Activated CD8-positive, alpha-beta memory T cell treated with anti-CD3 and anti-CD28 coated beads, Interleukin-2, amount 10 ng/mL, durations not matched to agents 7 days and 5 days (primary cell): ENCODE measurements at regions not wholly inside any gene's neighbourhood (a gene's known extent, or its start where the extent isn't known, plus 50 kb on each side); places are given as distances from the start of the nearest gene placed in this dataset.

ENCODE experiments used
- ATAC-seq: fragments of 150-1000 bp; cut with Tn5 transposase; one replicate; pipeline ENCODE4 v1.10.0; 2021; ENCODE audit warnings: moderate library complexity
- CTCF ChIA-PET: fragments of 350-600 bp; sonication (Branson Sonifier 250); formaldehyde crosslinking; loops from one replicate; lab custom pipeline; 2021; ENCODE audit warnings: antibody characterized with exemption; lab: Charles Lee
- DNase-seq: peaks from one replicate; pipeline ENCODE4 v3.0.0-alpha.2; 2020
- H3K27ac Mint-ChIP-seq: one replicate; pipeline ENCODE4 v1.8.0; 2021; ENCODE audit warnings: mild to moderate bottlenecking, mixed read lengths
- H3K27me3 Mint-ChIP-seq: one replicate; pipeline ENCODE4 v1.8.0; 2021; ENCODE audit warnings: mixed read lengths
- H3K36me3 Mint-ChIP-seq: one replicate; pipeline ENCODE4 v1.8.0; 2021; ENCODE audit warnings: mild to moderate bottlenecking, mixed read lengths
- H3K4me1 Mint-ChIP-seq: one replicate; pipeline ENCODE4 v1.8.0; 2021; ENCODE audit warnings: mixed read lengths
- H3K4me3 Mint-ChIP-seq: one replicate; pipeline ENCODE4 v1.8.0; 2021; ENCODE audit warnings: mild to moderate bottlenecking, moderate library complexity, mixed read lengths
- H3K9me3 Mint-ChIP-seq: one replicate; pipeline ENCODE4 v1.8.0; 2022; ENCODE audit warnings: low read depth, mixed read lengths

- Mint-ChIP-seq H3K9me3 (no peaks in the 10 kb centered on the region), H3K27me3 (no peaks in the 10 kb centered on the region), H3K4me1 (peaks cover 3% of the 10 kb centered on the region), H3K27ac (no peak overlapping the region), H3K4me3 (no peak overlapping the region), H3K36me3 (no peaks in the 10 kb centered on the region)
- CTCF ChIA-PET, result no interaction called here
- DNase-seq (no peak), ATAC-seq (no peak)
Measured at GRCh38 chr9:110066929-110067716, 140.8 kb downstream of the C9orf152 start.

- peaks cover 3% of the 10 kb centered on the region for H3K4me1 Mint-ChIP-seq
Measured at GRCh38 chr9:110068212-110068611, 139.7 kb downstream of the C9orf152 start.

GRCh38 chr9:110069326-110070248 lies 138.4 kb downstream of the C9orf152 start:
- Mint-ChIP-seq H3K36me3 (no peaks in the 10 kb centered on the region), H3K27ac (no peak overlapping the region), H3K9me3 (no peaks in the 10 kb centered on the region), H3K4me1 (peaks cover 3% of the 10 kb centered on the region), H3K4me3 (no peak overlapping the region), H3K27me3 (no peaks in the 10 kb centered on the region)
- DNase-seq (no peak), ATAC-seq (no peak)
- CTCF ChIA-PET, result interaction anchor here (0.8 kb wide), 1 partner anchor 149 kb away, joined by 3 read pairs; no protein-coding TSS in a partner anchor

More at GRCh38 chr9:110068212-110068611, 139.7 kb downstream of the C9orf152 start:
- DNase-seq, result no peak
- Mint-ChIP-seq H3K27ac (no peak overlapping the region), H3K27me3 (no peaks in the 10 kb centered on the region), H3K4me3 (no peak overlapping the region), H3K36me3 (no peaks in the 10 kb centered on the region), H3K9me3 (no peaks in the 10 kb centered on the region)
- CTCF ChIA-PET, result no interaction called here
- no peak for ATAC-seq

GRCh38 chr9:110072597-110073355 lies 135.2 kb downstream of the C9orf152 start:
- no peaks in the 10 kb centered on the region for H3K36me3 Mint-ChIP-seq
- no peaks in the 10 kb centered on the region for H3K9me3 Mint-ChIP-seq
- no peak overlapping the region for H3K4me3 Mint-ChIP-seq
- CTCF ChIA-PET, result no interaction called here
- peaks cover 3% of the 10 kb centered on the region for H3K27me3 Mint-ChIP-seq
- DNase-seq (no peak), ATAC-seq (no peak)
- H3K27ac Mint-ChIP-seq, result no peak overlapping the region
- no peaks in the 10 kb centered on the region for H3K4me1 Mint-ChIP-seq

- no peaks in the 10 kb centered on the region for H3K36me3 Mint-ChIP-seq
- no peak overlapping the region for H3K4me3 Mint-ChIP-seq
- H3K27ac Mint-ChIP-seq, result no peak overlapping the region
- CTCF ChIA-PET, result no interaction called here
- peaks cover 3% of the 10 kb centered on the region for H3K27me3 Mint-ChIP-seq
- H3K4me1 Mint-ChIP-seq, result no peaks in the 10 kb centered on the region
- no peaks in the 10 kb centered on the region for H3K9me3 Mint-ChIP-seq
- no peak for ATAC-seq
- DNase-seq, result no peak
Measured at GRCh38 chr9:110073356-110073905, 134.5 kb downstream of the C9orf152 start.

GRCh38 chr9:110076894-110077725 lies 130.8 kb downstream of the C9orf152 start:
- Mint-ChIP-seq H3K4me1 (peaks cover 11% of the 10 kb centered on the region), H3K36me3 (no peaks in the 10 kb centered on the region), H3K4me3 (no peak overlapping the region), H3K27me3 (peaks cover 3% of the 10 kb centered on the region), H3K9me3 (no peaks in the 10 kb centered on the region), H3K27ac (no peak overlapping the region)
- CTCF ChIA-PET, result no interaction called here
- ATAC-seq, result no peak
- DNase-seq, result no peak

GRCh38 chr9:110077925-110078324 lies 130.0 kb downstream of the C9orf152 start:
- Mint-ChIP-seq H3K36me3 (no peaks in the 10 kb centered on the region), H3K4me1 (peaks cover 11% of the 10 kb centered on the region), H3K9me3 (no peaks in the 10 kb centered on the region), H3K27ac (no peak overlapping the region), H3K27me3 (peaks cover 3% of the 10 kb centered on the region), H3K4me3 (no peak overlapping the region)
- no peak for ATAC-seq
- CTCF ChIA-PET, result no interaction called here
- no peak for DNase-seq

GRCh38 chr9:110078604-110079003 lies 129.4 kb downstream of the C9orf152 start:
- Mint-ChIP-seq H3K9me3 (no peaks in the 10 kb centered on the region), H3K27ac (no peak overlapping the region), H3K4me1 (peaks cover 11% of the 10 kb centered on the region), H3K4me3 (no peak overlapping the region), H3K36me3 (no peaks in the 10 kb centered on the region), H3K27me3 (peaks cover 3% of the 10 kb centered on the region)
- ATAC-seq (no peak), DNase-seq (no peak)
- CTCF ChIA-PET, result no interaction called here

GRCh38 chr9:110081395-110081794 lies 126.6 kb downstream of the C9orf152 start:
- no peak for DNase-seq
- no peaks in the 10 kb centered on the region for H3K27me3 Mint-ChIP-seq
- ATAC-seq, result no peak
- H3K4me3 Mint-ChIP-seq, result no peak overlapping the region
- no peaks in the 10 kb centered on the region for H3K9me3 Mint-ChIP-seq
- H3K36me3 Mint-ChIP-seq, result no peaks in the 10 kb centered on the region
- H3K4me1 Mint-ChIP-seq, result peaks cover 11% of the 10 kb centered on the region
- CTCF ChIA-PET, result no interaction called here
- no peak overlapping the region for H3K27ac Mint-ChIP-seq

GRCh38 chr9:110083866-110084265 lies 124.1 kb downstream of the C9orf152 start:
- no peaks in the 10 kb centered on the region for H3K27me3 Mint-ChIP-seq
- DNase-seq, result no peak
- H3K36me3 Mint-ChIP-seq, result no peaks in the 10 kb centered on the region
- H3K4me1 Mint-ChIP-seq, result peaks cover 15% of the 10 kb centered on the region
- H3K9me3 Mint-ChIP-seq, result no peaks in the 10 kb centered on the region
- no peak overlapping the region for H3K27ac Mint-ChIP-seq
- no peak overlapping the region for H3K4me3 Mint-ChIP-seq
- CTCF ChIA-PET, result no interaction called here
- no peak for ATAC-seq

- Mint-ChIP-seq H3K4me1 (peaks cover 7% of the 10 kb centered on the region), H3K36me3 (no peaks in the 10 kb centered on the region), H3K4me3 (no peak overlapping the region), H3K27ac (no peak overlapping the region), H3K9me3 (no peaks in the 10 kb centered on the region), H3K27me3 (peaks cover 3% of the 10 kb centered on the region)
- CTCF ChIA-PET, result no interaction called here
- DNase-seq (no peak), ATAC-seq (no peak)
Measured at GRCh38 chr9:110086537-110086936, 121.4 kb downstream of the C9orf152 start.

GRCh38 chr9:110087605-110088004 lies 120.4 kb downstream of the C9orf152 start:
- Mint-ChIP-seq H3K27ac (no peak overlapping the region), H3K27me3 (peaks cover 3% of the 10 kb centered on the region), H3K36me3 (no peaks in the 10 kb centered on the region), H3K4me3 (no peak overlapping the region), H3K9me3 (no peaks in the 10 kb centered on the region), H3K4me1 (peaks cover 4% of the 10 kb centered on the region)
- CTCF ChIA-PET, result no interaction called here
- DNase-seq (no peak), ATAC-seq (no peak)
